ENCODE measurements at regions not wholly inside any gene's neighbourhood (a gene's known extent, or its start where the extent isn't known, plus 50 kb on each side); places are given as distances from the start of the nearest gene placed in this dataset.

GRCh38 chr3:152195206-152195605, 73.5 kb upstream of the MBNL1 start:
- TF ChIP-seq CTCF (IDR thresholded peaks at IDR 0.05) (no peak), POLR2A (IDR thresholded peaks at IDR 0.05) (no peak)

Measured in esophagus squamous epithelium (tissue), 4 donors.